ENCODE measurements at regions not wholly inside any gene's neighbourhood (a gene's known extent, or its start where the extent isn't known, plus 50 kb on each side); places are given as distances from the start of the nearest gene placed in this dataset.
"Not testable (repeated sequence)": the region's sequence is repeated elsewhere in the genome, so short reads cannot be mapped to it uniquely, and the experiment has no call there.

DNA sequence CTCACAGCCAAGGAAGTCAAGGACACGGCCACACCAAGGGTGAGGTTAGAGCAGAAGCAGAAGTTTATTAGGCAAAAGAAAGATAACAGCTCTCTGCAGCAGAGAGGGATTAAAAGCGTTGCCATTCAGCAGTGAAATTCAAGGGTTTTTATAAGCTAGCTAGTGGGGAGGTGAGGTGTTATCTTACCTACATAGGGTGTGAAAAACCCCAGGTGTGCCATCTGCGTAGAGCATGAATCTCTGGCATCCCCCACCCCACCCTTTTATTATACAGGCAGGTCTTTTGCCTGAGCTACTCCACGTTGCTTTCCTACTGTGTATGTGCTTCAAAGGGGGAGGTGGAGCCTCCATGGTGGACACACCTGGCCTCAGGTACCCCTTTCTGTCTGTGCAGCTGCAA, 135.4 kb downstream of the ARHGAP11B start:
- DNase-seq = not testable (repeated sequence)

DNA sequence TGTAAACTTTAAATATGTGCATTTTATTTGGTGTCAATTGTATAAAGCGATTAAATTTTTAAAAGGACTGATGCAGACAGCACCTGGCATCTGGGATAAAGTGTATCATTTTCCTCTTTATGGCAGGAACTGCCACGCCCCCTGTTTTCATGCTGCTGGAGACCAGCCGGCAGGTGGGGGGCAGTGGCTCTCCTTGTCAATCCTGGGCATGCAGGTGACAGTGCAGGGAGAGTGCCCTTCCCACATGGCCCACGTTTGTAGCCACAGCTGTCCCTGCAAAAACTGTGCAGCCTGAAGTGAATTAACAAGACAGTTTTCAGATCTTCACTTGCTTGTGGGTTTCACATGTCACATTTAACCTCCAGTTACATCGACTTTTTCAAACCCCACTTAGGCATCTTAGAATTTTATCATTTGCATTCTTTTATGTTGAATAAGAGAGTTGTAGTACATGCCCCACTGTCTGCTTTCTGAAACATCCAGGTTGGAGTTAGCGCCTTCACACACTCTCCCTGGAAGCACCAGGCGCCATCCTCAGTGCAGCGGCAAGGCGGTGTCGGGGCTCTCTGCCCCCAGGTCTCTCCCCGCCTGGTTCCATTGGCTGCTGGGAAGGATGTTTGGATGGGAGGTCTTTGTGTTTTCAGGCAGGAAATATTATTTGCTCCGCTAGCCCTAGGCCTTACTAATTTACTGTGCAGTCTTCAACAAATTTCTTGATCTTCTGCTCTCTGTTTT, 134.2 kb upstream of the FAN1 start:
- not testable (repeated sequence) for DNase-seq

DNA sequence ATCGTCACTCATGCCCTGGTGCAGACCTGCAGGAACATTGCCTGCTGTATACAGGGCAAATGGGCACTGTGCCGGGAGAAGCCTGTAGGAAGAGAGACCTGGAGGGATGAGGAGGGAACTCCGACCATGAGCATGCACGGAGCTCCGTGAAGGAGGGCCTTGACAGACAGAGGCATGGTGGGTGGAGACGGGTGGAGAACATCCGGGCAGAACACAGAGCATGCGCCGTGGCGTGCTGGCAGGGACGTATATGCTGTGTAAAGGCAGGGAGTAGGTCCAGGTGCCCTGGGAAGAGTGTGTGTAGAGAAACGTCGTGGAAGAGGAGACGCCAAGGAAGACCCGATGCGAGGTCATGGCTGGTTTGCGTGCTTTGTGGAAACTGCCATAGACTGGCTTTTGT, 133.0 kb upstream of the FAN1 start:
- DNase-seq = no peak

DNA sequence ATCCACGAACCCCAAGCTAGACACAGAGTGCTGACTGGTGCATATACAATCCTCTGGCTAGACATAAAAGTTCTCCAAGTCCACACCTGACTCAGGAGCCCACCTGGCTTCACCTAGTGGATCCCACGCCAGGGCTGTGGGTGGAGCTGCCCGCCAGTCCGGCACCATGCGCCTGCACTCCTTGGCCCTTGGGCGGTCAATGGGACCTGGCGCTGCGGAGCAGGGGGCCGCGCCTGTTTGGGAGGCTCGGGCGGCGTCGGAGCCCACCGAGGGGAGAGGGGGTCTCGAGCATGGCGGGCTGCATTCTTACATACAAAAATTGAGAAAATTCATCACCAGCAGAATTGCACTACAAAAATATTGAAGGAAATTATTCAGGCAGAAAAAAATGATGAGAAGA, 120.7 kb upstream of the FAN1 start:
- no peak for DNase-seq

DNA sequence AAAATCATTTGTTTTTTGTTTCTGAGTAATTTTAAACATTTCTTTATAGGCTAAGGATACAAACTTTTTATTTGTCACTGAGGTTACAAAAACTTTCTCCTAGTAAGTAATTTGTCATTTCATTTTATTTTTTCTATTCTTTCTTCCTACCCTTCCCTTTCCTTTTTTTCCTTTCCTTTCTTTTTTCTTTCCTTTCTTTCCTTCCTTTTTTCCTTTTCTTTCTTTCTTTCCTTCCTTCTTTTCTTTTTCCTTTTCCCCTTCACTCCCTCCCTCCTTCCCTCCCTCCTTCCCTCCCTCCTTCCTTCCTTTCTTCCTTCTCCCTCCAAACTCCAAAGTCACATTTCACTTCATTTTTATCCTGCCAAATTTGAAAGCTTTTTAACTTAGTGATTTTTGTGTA, 115.1 kb upstream of the FAN1 start:
- DNase-seq = no peak

DNA sequence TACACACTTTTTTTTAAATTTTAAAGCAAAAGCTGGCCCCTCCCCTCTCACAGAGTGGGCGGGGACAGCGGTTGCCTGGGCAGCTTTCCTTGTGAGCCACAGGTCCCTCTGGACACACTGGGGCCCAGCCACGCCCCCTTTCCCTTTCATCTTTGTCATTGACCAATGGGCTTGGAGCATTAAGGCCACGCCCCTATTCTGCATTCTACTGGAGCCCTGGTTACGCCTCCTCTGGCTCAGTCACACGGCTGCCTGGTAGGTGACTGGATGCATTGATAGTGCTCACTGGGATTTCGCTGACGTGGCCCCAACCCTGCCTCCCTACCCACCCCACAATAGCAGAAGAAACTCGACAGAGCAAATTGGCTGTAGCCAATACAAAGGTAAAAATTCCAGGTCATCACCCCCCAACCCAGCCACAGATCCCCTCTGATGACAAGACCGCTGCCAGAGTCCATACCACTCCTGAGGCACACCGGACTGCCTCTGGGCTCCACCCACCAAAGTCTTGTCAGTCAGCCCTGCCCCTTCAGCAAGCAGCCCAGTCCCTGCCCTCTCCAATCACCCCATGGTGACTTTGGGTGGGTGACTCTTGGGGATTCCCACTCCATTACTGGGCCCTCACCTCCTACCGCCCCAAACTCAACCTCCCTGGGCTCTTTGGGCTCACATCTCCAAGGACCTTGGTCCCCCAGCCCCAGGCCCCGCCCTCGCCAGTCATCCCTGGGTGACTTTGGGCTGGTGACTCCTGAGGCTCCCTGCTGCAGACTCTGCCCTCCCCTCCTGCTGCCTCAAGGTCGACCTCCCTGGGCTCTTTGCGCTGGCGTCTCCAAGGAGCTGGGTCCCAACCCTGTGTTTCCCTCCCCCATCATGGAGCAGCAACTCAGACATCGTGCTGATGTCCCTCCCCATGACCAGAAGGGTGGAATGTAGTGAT, 112.2 kb upstream of the FAN1 start:
- DNase-seq = no peak

DNA sequence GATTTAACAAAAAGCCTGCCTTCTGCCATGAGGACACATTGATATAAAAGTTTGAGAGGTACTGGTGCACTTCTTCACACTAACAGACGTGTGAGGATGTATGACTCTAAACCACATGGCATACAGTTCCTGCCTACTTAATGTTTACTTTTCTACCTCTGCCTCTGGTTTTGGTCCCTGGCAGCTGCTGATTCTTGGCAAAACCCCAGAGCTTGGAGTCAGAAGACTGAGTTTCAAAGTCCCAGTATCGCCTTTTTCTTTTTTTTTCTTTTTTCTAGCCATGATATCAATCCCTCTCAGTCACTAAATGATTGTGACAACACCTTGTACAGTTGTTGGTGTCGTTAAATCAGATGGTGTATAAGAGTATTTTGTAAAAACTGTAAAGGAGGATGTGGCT, 110.9 kb upstream of the FAN1 start:
- DNase-seq = not testable (repeated sequence)

DNA sequence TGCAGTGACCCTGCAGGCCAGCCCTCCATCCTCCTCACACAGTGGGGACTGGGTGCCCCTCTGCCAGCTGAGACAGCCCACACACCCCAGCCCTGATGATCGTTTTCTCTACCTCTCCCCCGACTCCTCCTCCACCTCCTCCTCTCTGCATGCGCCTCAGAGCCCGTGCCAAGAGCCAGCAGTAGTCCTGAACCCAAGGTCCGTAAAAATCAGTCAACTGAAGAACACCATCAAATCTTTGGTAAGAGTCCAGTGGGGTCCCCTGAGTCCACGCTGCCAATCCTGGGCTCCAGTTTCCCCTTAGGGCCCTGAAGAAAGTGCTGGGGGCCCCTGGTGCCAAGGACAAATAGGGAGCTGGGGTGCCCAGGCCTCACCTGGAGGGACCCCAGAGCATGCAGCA, 109.3 kb upstream of the FAN1 start:
- DNase-seq = no peak

DNA sequence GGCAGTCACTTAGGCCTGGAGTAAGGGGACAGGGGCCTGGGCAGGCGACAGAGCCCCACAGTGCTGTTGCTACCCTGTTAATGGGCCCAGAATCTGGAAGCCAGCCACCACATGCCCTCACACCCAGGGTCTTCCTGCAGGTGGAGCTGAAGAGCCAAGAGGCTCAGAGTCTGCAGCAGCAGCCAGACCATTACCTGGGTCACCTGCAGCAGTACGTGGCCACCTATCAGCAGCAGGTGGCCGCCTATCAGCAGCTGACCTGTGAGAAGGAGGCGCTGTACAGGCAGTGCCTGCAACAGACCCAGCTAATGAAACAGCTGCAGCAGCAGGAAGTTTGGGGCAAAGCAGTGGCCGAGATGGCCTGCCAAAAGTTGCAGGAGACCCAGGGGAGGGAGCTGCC, 104.2 kb upstream of the FAN1 start:
- DNase-seq = not testable (repeated sequence)

DNA sequence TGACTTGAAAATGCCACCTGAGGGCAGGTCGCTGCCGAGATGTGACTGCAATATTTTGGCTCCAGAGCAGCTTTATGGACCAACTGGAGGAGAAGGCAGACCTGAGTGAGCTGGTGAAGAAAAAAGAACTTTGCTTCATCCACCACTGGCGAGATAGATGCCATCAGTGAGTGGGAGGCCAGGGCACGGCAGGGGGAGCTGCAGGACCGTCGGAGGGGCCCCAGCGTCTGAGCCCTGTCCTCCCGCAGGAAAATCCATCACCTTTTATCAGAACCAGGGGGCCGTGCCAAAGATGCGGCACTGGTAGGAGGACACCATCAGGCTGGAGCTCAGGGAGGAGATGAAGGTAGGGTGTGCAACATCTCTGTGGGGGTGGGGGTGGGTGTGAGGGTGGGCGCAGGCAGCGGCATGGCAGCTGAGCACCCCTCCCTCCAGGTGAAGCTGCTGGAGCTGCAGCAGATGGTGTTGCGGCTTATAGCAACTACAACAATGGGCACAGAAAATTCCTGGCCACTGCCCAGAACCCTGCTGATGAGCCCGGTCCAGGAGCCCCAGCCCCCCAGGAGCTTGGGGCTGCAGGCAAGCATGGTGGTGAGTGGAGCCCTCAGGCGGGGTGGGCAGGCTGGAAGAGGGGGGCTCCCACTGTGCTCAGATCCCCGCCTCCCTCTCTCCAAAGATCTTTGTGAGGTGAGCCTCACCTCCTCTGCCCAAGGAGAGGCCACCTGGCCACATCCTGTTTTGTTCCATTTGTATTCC, 102.4 kb upstream of the FAN1 start:
- not testable (repeated sequence) for DNase-seq

DNA sequence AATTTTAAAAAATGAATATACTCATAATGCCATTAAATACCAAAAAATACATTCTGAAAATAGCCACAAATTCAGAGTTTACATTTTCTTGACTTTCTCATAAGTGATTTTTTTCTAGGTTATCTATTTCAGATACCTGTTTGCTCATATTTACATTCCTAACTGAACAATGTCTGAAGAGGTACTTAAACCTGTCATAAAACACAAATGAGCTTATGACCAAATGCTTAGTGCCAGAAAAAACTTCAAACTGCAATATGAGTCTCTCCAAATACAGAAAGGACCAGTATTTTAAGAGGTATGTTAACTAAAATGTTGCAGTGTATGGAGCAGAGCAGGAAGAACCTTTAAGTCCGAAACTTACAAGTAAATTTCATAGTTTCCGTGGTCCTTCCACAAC, 101.7 kb upstream of the FAN1 start:
- not testable (repeated sequence) for DNase-seq

DNA sequence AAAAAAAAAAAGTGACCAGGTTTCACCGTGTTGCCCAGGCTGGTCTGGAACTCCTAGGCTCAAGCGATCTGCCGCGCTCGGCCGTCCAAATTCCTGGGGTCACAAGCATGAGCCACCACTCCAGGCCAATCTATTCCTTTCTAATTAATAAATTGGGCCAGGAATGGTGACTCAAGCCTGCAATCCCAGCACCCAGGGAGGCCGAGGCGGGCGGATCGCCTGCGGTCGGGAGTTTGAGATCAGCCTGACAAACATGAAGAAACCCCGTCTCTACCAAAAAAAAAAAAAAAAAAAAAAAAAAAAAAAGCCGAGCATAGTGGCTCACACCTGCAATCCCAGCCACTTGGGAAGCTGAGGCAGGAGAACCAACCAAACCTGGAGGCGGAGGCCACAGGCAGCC, 100.0 kb upstream of the FAN1 start:
- not testable (repeated sequence) for DNase-seq

DNA sequence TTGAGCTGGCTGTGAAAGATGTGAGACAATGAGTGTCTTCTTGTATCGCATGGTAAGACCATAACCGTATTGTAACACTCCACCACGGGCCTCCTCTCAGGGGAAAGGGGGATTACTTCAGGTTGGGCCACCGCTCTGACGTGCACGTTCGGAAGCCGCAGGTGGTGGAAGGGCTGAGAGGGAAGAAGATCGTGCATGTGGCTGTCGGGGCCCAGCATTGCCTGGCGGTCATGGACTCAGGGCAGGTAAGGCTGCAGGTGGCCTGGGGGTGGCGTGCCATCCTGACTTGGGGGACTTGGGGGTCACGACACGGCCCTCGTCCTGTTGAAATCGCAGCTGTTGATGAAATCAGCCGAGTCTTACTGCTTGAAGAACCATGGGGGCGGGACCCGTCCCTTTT, 87.3 kb upstream of the FAN1 start:
- no peak for DNase-seq

DNA sequence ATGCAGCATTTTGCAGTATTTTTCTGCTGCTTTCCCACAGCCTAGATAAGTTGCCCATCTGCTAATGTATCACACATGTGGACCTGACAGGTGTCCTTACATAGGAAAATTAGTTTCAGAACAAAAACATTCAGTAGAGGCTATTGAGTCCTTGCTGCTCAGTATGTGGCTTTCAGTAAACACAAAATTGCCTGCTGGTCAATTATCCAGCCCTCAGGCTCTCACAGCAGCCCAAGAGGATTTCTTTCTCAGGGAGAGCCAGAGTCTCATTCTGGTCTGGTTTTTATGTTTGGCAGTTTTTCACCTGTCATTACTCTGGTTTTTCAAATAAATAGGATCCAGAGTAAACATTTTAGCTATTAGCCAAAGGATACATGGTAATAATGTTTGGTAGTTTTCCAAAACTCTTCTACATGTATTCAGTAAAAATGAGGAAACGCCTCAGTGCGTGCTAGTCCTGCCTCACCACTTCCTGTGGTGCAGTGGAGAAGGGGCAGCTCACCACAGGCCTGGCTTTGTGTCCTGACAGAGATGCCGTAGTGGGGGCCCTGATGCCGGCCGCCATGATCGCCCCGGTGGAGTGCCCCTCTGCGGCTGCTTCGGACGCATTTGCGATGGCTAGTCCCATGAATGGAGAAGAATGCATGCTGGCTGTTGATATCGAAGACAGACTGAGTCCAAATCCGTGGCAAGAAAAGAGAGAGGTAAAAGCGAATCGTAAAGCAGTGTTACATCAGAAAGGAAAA, 80.5 kb upstream of the FAN1 start:
- peak; percentile 18 for DNase-seq

DNA sequence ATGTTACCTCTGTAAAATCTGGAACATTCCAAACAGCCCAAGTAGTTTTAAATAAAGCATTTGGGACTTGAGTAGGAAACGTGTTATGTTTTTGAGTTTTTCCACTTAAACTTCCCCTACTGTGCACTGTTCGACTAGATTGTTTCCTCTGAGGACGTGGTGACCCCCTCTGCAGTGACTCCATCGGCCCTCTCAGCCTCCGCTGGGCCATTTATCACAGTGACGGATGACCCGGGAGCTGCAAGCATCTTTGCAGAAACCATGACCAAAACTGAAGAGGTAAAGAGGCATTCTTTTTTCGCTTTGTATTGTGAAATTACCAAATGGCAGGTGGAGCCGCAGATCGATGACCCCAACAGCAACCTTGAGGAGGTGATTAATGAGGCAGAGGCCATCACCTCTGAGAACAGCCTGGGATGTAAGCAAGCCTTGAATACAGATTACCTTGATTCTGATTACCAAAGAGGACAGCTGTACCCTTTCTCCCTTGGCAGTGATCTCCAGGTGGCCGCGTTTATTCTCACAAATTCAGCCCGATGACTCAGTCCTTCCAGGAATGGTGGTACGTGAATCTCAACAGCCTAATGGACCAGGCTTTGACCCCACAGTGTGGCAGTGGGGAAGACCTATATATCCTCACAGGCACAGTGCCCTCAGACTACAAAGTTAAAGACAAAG, 79.1 kb upstream of the FAN1 start:
- no peak for DNase-seq

DNA sequence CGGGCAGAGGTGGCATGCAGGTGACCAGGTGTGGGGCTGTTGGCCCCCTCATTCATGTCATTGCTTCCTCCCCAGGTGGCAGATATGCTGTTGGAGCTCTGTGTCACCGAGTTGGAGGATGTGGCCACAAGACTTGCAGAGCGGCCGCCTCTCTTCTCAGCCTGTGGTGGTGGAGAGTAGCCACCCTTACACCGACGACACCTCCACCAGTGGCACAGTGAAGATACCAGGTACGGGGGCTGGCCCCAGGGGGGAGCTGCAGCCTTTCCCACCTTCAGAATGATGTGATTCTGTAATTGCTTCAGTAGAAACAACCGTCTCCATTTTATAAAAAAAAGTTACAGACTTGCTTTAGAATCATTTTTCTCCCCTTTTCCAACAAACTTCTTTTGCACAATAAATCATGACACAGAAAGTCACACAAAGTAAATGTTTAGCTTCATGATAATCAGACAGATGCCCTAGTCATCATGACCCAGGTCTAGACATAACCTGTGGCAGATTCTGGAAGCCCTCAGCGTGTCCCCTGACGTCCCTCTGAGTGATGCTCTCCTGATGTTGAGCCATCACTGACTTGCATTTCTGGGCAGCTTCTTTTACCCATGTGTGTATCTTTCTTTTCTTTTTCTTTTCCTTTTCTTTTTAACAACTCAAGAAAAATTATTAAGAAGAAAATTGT, 76.0 kb upstream of the FAN1 start:
- DNase-seq = no peak

DNA sequence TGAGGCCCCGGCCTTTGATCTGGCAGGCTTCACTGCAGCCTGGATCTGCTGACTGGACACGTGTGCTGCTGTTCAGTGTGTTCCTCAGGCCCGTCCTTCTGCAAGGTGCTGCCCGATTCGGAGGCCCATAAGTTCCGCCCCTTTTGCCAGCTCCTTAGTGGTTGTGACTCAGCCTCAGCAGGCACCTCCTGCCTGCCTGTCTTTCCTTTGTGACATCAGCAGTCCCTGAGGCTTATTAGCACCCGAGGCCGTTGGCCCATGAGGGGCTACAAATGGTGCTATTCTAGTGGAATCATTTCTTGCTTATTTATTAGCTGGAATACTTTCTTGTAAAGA, 75.4 kb upstream of the FAN1 start:
- peak; percentile 13 for DNase-seq

DNA sequence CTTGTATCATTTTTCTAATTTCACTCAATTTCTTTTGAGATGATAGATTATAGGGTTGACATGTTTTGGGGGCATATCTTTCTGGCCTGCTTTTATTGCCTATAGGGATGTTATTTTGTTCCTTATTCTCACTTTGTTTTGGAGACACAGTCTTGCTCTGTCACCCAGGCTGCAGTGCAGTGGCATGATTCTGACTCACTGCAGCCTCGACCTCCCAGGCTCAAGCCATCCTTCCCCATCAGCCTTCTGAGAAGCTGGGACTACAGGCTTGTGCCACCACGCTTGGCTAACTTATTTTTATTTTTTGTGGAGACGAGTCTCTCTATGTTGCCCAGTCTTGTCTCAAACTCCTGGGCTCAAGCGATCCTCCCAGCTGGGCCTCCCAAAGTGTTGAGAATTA, 72.8 kb upstream of the FAN1 start:
- no peak for DNase-seq

DNA sequence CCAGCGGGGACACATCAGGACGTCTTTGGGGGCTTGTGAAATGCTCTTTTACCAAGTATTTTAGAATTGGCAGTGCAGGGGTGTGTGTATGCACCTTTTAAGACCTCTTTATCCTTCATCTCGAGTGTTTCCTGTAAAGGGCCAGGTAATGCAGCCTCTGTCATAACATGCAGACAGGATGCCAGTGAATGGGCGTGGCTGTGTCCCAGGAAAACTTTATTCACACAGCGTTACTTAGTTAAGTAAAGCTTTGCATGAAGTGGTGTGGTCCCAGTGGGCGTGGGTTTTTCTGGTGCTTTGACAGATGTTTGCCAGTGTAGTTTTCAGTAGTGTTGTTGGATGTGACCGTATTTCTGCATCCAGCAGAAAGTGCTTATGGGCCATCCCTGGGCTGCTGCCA, 70.3 kb upstream of the FAN1 start:
- DNase-seq = not testable (repeated sequence)

DNA sequence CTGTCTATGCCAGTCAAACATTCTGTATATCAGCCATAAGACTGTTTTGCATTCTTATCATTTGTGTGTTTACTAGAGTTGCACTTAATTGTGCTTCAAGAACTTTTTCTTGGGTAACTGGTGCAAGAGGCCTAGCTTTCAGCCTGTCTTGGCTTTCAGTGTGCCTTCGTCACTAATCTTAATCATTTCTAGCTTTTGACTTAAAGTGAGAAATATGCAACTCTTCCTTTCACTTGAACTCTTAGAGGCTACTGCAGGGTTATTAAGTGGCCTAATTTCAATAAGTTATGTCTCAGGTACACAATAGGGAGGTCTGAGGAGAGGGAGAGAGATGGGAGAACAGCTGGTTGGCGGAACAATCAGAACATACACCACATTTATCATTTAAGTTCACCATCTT, 62.1 kb upstream of the FAN1 start:
- not testable (repeated sequence) for DNase-seq

DNA sequence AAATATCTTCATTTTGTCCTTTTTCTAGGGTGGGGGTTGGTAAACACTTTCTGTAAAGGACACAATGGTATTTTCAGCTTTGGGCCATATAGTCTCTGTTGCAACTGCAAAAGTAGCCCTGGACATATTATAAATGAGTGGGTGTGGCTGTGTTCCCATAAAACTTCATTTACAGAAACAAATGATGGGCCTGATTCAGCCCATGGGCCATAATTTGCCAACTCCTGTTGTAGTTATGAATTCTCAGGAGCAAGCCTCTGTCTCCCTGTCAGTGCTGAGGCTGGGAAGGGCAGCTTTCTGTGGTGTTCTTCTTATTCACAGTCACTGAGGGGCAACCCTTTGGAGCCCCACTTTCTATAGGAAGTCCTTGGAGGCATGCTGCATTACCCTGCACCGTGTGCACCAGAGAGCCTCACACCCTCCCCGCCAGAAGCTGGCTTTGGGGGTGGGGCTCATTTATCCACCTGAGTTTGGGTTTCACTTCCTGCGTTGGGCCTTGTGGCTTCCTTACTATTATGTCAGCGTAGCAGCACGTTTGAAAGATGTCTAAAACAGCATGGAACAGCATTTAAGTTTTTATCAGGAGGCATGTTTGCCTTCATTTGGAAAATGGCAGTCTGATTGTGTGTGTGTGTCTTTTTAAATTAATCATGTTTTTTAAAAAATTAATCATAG, 60.8 kb upstream of the FAN1 start:
- not testable (repeated sequence) for DNase-seq

Measured in eye (tissue), 1 donor.